SK-N-SH treated with all-trans-retinoic acid at 6 μM for 48 hours (cell line): ENCODE measurements at regions not wholly inside any gene's neighbourhood (a gene's known extent, or its start where the extent isn't known, plus 50 kb on each side); places are given as distances from the start of the nearest gene placed in this dataset.

Experiments
- ATAC-seq: fragments of 200-7000 bp; cut with Tn5 transposase; 3 replicates; pipeline ENCODE4 v1.9.1; 2020; ENCODE audit warnings: mild to moderate bottlenecking, moderate library complexity
- ARNTL ChIP-seq: fragments of 450-650 bp; formaldehyde crosslinking; IDR thresholded peaks from 2 replicates; pipeline ENCODE4 v1.5.0; 2020; ENCODE audit warnings: low read depth, mild to moderate bottlenecking, moderate library complexity, borderline replicate concordance
- BACH2 ChIP-seq: fragments of 250-450 bp; sonication (Bioruptor Pico); IDR thresholded peaks from 2 replicates; pipeline ENCODE4 v1.9.0; 2021; ENCODE audit warnings: mild to moderate bottlenecking, borderline replicate concordance
- CSDC2 ChIP-seq: fragments of 250-450 bp; sonication (Bioruptor Pico); IDR thresholded peaks from 2 replicates; pipeline ENCODE4 v1.5.0; 2020; ENCODE audit warnings: mild to moderate bottlenecking, moderate library complexity
- CSRNP3 ChIP-seq: fragments of 250-450 bp; sonication (Bioruptor Pico); IDR thresholded peaks from 2 replicates; pipeline ENCODE4 v1.5.1; 2021; ENCODE audit warnings: mild to moderate bottlenecking, moderate library complexity
- ESRRG ChIP-seq: fragments of 250-450 bp; sonication (Bioruptor Pico); IDR thresholded peaks from 2 replicates; pipeline ENCODE4 v1.6.1; 2021; ENCODE audit warnings: mild to moderate bottlenecking
- GLIS3 ChIP-seq: fragments of 250-450 bp; sonication (Bioruptor Pico); IDR thresholded peaks from 2 replicates; pipeline ENCODE4 v1.5.0; 2020; ENCODE audit warnings: mild to moderate bottlenecking, moderate library complexity
- ISL1 ChIP-seq: fragments of 250-450 bp; sonication (Bioruptor Pico); IDR thresholded peaks from 2 replicates; pipeline ENCODE4 v2.1.2; 2022; ENCODE audit warnings: mild to moderate bottlenecking, moderate library complexity
- OSR1 ChIP-seq: fragments of 250-450 bp; sonication (Bioruptor Pico); IDR thresholded peaks from 2 replicates; pipeline ENCODE4 v1.8.0; 2022; ENCODE audit warnings: moderate library complexity, mild to moderate bottlenecking, inconsistent platforms
- POU6F1 ChIP-seq: fragments of 250-450 bp; sonication (Bioruptor Pico); IDR thresholded peaks from 2 replicates; pipeline ENCODE4 v1.8.0; 2021; ENCODE audit warnings: low read depth, mild to moderate bottlenecking, moderate library complexity, borderline replicate concordance
- PPARA ChIP-seq: fragments of 250-450 bp; sonication (Bioruptor Pico); IDR thresholded peaks from 2 replicates; pipeline ENCODE4 v1.5.0; 2020; ENCODE audit warnings: mild to moderate bottlenecking, borderline replicate concordance
- RARB ChIP-seq: fragments of 250-450 bp; sonication (Bioruptor Pico); IDR thresholded peaks from 2 replicates; pipeline ENCODE4 v1.8.0; 2021; ENCODE audit warnings: mild to moderate bottlenecking, moderate library complexity
- SNAI2 ChIP-seq: fragments of 250-450 bp; sonication (Bioruptor Pico); IDR thresholded peaks from 2 replicates; pipeline ENCODE4 v1.5.0; 2020; ENCODE audit warnings: mild to moderate bottlenecking, moderate library complexity
- TCF4 ChIP-seq: fragments of 250-450 bp; sonication (Bioruptor Pico); IDR thresholded peaks from 2 replicates; pipeline ENCODE4 v1.8.0; 2021; ENCODE audit warnings: mild to moderate bottlenecking, moderate library complexity, borderline replicate concordance
- TOX ChIP-seq: fragments of 250-450 bp; sonication (Bioruptor Pico); IDR thresholded peaks from 2 replicates; pipeline ENCODE4 v1.8.0; 2021; ENCODE audit warnings: mild to moderate bottlenecking, moderate library complexity, borderline replicate concordance
- ZC3H10 ChIP-seq: fragments of 250-450 bp; sonication (Bioruptor Pico); IDR thresholded peaks from 2 replicates; pipeline ENCODE4 v1.5.1; 2021; ENCODE audit warnings: mild to moderate bottlenecking, moderate library complexity
- ZFP3 ChIP-seq: fragments of 250-450 bp; sonication (Bioruptor Pico); IDR thresholded peaks from 2 replicates; pipeline ENCODE4 v1.5.0; 2020; ENCODE audit warnings: mild to moderate bottlenecking, moderate library complexity
- ZFP30 ChIP-seq: fragments of 450-650 bp; formaldehyde crosslinking; IDR thresholded peaks from 2 replicates; pipeline ENCODE4 v1.5.0; 2022; ENCODE audit warnings: mild to moderate bottlenecking, moderate library complexity
- ZNF565 ChIP-seq: fragments of 450-650 bp; formaldehyde crosslinking; conservative IDR thresholded peaks from 2 replicates; pipeline ENCODE4 v1.5.0; 2020; ENCODE audit warnings: low read depth, mild to moderate bottlenecking, moderate library complexity
- ZNF70 ChIP-seq: fragments of 450-650 bp; formaldehyde crosslinking; IDR thresholded peaks from 2 replicates; pipeline ENCODE4 v1.5.0; 2020; ENCODE audit warnings: mild to moderate bottlenecking, moderate library complexity
- ZNF8 ChIP-seq: fragments of 450-650 bp; formaldehyde crosslinking; IDR thresholded peaks from 2 replicates; pipeline ENCODE4 v1.5.0; 2020; ENCODE audit warnings: mild to moderate bottlenecking, moderate library complexity
- TF ChIP-seq, protein P1 (sequence below): fragments of 250-450 bp; sonication (Bioruptor Pico); IDR thresholded peaks from 2 replicates; pipeline ENCODE4 v1.5.1; 2020; ENCODE audit warnings: low read depth, mild to moderate bottlenecking, moderate library complexity
- TF ChIP-seq, protein P2 (sequence below): fragments of 250-450 bp; sonication (Bioruptor Pico); IDR thresholded peaks from 2 replicates; pipeline ENCODE4 v1.5.0; 2020; ENCODE audit warnings: mild to moderate bottlenecking, moderate library complexity
- TF ChIP-seq, protein P3 (sequence below): fragments of 250-450 bp; sonication (Bioruptor Pico); IDR thresholded peaks from 2 replicates; pipeline ENCODE4 v1.8.0; 2020; ENCODE audit warnings: mild to moderate bottlenecking, moderate library complexity, borderline replicate concordance

- no peak for ATAC-seq
- no peak for TF ChIP-seq RARB
- TF ChIP-seq TCF4 (CRISPR knock-in tag) = no peak
- TF ChIP-seq, protein P1, sequence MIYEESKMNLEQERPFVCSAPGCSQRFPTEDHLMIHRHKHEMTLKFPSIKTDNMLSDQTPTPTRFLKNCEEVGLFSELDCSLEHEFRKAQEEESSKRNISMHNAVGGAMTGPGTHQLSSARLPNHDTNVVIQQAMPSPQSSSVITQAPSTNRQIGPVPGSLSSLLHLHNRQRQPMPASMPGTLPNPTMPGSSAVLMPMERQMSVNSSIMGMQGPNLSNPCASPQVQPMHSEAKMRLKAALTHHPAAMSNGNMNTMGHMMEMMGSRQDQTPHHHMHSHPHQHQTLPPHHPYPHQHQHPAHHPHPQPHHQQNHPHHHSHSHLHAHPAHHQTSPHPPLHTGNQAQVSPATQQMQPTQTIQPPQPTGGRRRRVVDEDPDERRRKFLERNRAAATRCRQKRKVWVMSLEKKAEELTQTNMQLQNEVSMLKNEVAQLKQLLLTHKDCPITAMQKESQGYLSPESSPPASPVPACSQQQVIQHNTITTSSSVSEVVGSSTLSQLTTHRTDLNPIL = no peak
- TF ChIP-seq, protein P2, sequence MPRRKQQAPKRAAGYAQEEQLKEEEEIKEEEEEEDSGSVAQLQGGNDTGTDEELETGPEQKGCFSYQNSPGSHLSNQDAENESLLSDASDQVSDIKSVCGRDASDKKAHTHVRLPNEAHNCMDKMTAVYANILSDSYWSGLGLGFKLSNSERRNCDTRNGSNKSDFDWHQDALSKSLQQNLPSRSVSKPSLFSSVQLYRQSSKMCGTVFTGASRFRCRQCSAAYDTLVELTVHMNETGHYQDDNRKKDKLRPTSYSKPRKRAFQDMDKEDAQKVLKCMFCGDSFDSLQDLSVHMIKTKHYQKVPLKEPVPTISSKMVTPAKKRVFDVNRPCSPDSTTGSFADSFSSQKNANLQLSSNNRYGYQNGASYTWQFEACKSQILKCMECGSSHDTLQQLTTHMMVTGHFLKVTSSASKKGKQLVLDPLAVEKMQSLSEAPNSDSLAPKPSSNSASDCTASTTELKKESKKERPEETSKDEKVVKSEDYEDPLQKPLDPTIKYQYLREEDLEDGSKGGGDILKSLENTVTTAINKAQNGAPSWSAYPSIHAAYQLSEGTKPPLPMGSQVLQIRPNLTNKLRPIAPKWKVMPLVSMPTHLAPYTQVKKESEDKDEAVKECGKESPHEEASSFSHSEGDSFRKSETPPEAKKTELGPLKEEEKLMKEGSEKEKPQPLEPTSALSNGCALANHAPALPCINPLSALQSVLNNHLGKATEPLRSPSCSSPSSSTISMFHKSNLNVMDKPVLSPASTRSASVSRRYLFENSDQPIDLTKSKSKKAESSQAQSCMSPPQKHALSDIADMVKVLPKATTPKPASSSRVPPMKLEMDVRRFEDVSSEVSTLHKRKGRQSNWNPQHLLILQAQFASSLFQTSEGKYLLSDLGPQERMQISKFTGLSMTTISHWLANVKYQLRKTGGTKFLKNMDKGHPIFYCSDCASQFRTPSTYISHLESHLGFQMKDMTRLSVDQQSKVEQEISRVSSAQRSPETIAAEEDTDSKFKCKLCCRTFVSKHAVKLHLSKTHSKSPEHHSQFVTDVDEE (CRISPR knock-in tag) = no peak
- no peak for TF ChIP-seq ZNF8
- TF ChIP-seq POU6F1 = no peak
- TF ChIP-seq ISL1 = no peak
- no peak for TF ChIP-seq BACH2 (CRISPR knock-in tag)
- TF ChIP-seq, all 23 proteins: peak for 0
Observed at GRCh38 chr10:111281516-111281915, 204.7 kb downstream of the ADRA2A start.

GRCh38 chr10:111289461-111289860, 212.6 kb downstream of the ADRA2A start:
- ATAC-seq = no peak
- TF ChIP-seq, protein P1 = no peak
- TF ChIP-seq CSDC2 (CRISPR knock-in tag) (no peak), ISL1 (no peak), ZNF565 (no peak), OSR1 (CRISPR knock-in tag) (no peak), ZNF70 (CRISPR knock-in tag) (no peak), ZC3H10 (CRISPR knock-in tag) (no peak), TCF4 (CRISPR knock-in tag) (no peak), PPARA (CRISPR knock-in tag) (no peak), ESRRG (no peak), RARB (no peak)
- TF ChIP-seq, protein P3, sequence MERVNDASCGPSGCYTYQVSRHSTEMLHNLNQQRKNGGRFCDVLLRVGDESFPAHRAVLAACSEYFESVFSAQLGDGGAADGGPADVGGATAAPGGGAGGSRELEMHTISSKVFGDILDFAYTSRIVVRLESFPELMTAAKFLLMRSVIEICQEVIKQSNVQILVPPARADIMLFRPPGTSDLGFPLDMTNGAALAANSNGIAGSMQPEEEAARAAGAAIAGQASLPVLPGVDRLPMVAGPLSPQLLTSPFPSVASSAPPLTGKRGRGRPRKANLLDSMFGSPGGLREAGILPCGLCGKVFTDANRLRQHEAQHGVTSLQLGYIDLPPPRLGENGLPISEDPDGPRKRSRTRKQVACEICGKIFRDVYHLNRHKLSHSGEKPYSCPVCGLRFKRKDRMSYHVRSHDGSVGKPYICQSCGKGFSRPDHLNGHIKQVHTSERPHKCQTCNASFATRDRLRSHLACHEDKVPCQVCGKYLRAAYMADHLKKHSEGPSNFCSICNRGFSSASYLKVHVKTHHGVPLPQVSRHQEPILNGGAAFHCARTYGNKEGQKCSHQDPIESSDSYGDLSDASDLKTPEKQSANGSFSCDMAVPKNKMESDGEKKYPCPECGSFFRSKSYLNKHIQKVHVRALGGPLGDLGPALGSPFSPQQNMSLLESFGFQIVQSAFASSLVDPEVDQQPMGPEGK = no peak

DNA sequence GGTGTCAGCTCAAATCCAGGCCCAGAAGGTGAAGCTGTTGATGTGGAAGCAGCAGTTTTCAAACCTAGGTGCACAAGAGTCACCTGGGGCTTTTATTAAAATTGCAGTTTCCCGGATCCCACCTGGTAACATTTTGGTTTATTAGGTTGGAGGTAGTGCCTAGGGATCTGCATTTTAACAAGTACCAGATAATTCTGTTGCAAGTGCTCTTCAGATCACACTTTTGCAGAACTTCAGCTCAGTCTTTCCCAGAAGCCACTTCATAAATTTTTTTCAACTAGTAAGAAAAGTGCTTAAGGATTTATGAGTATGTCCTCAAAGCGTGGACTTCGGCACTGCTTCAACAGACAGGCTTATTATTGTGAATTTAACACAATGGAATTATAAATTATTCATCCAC, 213.8 kb downstream of the ADRA2A start:
- TF ChIP-seq RARB = no peak
- TF ChIP-seq ESRRG = no peak
- TF ChIP-seq ISL1 = no peak
- no peak for TF ChIP-seq TOX
- TF ChIP-seq CSDC2 (CRISPR knock-in tag) = no peak
- TF ChIP-seq SNAI2 = no peak
- no peak for TF ChIP-seq ZNF70 (CRISPR knock-in tag)
- TF ChIP-seq TCF4 (CRISPR knock-in tag) = no peak
- TF ChIP-seq GLIS3 (CRISPR knock-in tag) = no peak
- TF ChIP-seq ZC3H10 (CRISPR knock-in tag) = no peak
- TF ChIP-seq OSR1 (CRISPR knock-in tag) = no peak
- no peak for TF ChIP-seq ZFP30 (CRISPR knock-in tag)
- no peak for TF ChIP-seq BACH2 (CRISPR knock-in tag)
- TF ChIP-seq, protein P3 = no peak
- no peak for TF ChIP-seq CSRNP3 (CRISPR knock-in tag)
- TF ChIP-seq ZNF565 = no peak
- no peak for TF ChIP-seq ZFP3 (CRISPR knock-in tag)
- TF ChIP-seq ARNTL (CRISPR knock-in tag) = no peak
- no peak for ATAC-seq
